Mammary epithelial cell (primary cell): ENCODE measurements at regions not wholly inside any gene's neighbourhood (a gene's known extent, or its start where the extent isn't known, plus 50 kb on each side); places are given as distances from the start of the nearest gene placed in this dataset.

Experiments used
- EZH2 ChIP-seq: IDR thresholded peaks from 2 replicates; pipeline ENCODE4 v1.6.1; 2012; ENCODE audit warnings: low read length, inconsistent platforms, borderline replicate concordance
- TF ChIP-seq, protein P1 (sequence below), 2 donors: IDR thresholded peaks in 1 of 2; conservative IDR thresholded peaks in 1 of 2; 2 replicates each; pipeline ENCODE4 v1.5.1; 2011 to 2012; ENCODE audit warnings: inconsistent platforms in 2 of 2, low read length in 2 of 2, mild to moderate bottlenecking in 2 of 2, control low read depth in 1 of 2, low read depth in 1 of 2; ENCODE audit not compliant: insufficient read depth in 1 of 2; ENCODE audit errors: extremely low read depth in 1 of 2

DNA sequence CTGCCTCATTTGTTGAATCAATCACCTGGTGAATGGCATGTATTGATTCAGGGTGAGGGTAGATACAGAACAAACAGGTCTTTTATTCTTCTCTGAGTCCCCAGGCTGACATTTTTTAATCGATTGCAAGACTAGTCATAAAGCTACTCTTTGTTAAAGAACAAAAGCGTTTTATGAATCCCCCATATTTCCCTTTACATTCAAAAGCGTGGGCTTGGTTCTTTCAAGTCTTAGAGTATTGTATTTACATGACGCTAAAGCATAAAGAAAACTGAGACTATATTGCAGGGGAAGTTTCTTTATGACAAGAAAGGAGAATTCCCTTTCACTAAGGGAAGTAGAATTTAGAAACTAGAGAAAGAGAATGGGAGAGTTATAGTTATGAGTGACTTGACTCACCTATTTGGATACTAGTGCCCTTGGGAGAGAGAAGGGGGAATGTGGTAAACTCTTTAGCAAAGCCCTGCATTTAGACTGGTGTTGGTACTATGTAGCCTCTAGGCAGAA is 69.3 kb upstream of the PDE5A start:
- TF ChIP-seq, protein P1, sequence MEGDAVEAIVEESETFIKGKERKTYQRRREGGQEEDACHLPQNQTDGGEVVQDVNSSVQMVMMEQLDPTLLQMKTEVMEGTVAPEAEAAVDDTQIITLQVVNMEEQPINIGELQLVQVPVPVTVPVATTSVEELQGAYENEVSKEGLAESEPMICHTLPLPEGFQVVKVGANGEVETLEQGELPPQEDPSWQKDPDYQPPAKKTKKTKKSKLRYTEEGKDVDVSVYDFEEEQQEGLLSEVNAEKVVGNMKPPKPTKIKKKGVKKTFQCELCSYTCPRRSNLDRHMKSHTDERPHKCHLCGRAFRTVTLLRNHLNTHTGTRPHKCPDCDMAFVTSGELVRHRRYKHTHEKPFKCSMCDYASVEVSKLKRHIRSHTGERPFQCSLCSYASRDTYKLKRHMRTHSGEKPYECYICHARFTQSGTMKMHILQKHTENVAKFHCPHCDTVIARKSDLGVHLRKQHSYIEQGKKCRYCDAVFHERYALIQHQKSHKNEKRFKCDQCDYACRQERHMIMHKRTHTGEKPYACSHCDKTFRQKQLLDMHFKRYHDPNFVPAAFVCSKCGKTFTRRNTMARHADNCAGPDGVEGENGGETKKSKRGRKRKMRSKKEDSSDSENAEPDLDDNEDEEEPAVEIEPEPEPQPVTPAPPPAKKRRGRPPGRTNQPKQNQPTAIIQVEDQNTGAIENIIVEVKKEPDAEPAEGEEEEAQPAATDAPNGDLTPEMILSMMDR (conservative IDR thresholded peaks at IDR 0.05 in 1 of 2, IDR thresholded peaks at IDR 0.05 in 1 of 2; ENCODE audit: extremely low read depth in 1 of 2, insufficient read depth in 1 of 2, low read depth in 1 of 2, low read length in 2 of 2): no peak
- no peak for TF ChIP-seq EZH2
